Gastroesophageal sphincter (tissue), 4 donors: ENCODE measurements at regions not wholly inside any gene's neighbourhood (a gene's known extent, or its start where the extent isn't known, plus 50 kb on each side); places are given as distances from the start of the nearest gene placed in this dataset.

Experiments used
- ATAC-seq: fragments of 150-250 bp; one replicate; pipeline ENCODE4 v1.9.1; 2016; ENCODE audit warnings: mild to moderate bottlenecking, moderate library complexity
- H3K27ac ChIP-seq, 4 donors: fragments of 200-600 bp; sonication (generic) in 3 of 4; 1 replicate in 3 of 4; 2 replicates in 1 of 4; pipeline ENCODE4 v1.5.1; 2016 to 2019
- H3K27me3 ChIP-seq: fragments of 200-600 bp; sonication (generic); one replicate; pipeline ENCODE4 v1.5.1; 2019
- H3K36me3 ChIP-seq, 2 donors: fragments of 200-600 bp; sonication (generic); one replicate each; pipeline ENCODE4 v1.5.1; 2019; ENCODE audit warnings: control low read depth in 1 of 2
- H3K4me1 ChIP-seq, 3 donors: fragments of 200-600 bp; sonication (generic); 1 replicate in 2 of 3; 2 replicates in 1 of 3; pipeline ENCODE4 v1.5.1; 2016 to 2019; ENCODE audit warnings: control low read depth in 2 of 3
- H3K4me3 ChIP-seq, 2 donors: fragments of 200-600 bp; sonication (generic); one replicate each; pipeline ENCODE4 v1.5.1; 2019; ENCODE audit warnings: mild to moderate bottlenecking in 1 of 2, moderate library complexity in 1 of 2
- H3K9me3 ChIP-seq, 3 donors: fragments of 200-600 bp; sonication (generic); one replicate each; pipeline ENCODE4 v1.5.1; 2017 to 2019; ENCODE audit warnings: control low read depth in 2 of 3
- EP300 ChIP-seq: sonication (generic); formaldehyde crosslinking; IDR thresholded peaks from one replicate; pipeline ENCODE4 v1.6.1; 2017; ENCODE audit warnings: antibody characterized with exemption, mild to moderate bottlenecking
- POLR2A ChIP-seq, 2 donors: fragments of 450-650 bp; IDR thresholded peaks; one replicate each; pipeline ENCODE4 v1.6.1; 2017; ENCODE audit warnings: antibody characterized with exemption in 2 of 2, mild to moderate bottlenecking in 2 of 2, moderate library complexity in 1 of 2
- POLR2AphosphoS5 ChIP-seq: sonication (generic); formaldehyde crosslinking; IDR thresholded peaks from one replicate; pipeline ENCODE4 v1.6.1; 2017; ENCODE audit warnings: antibody characterized with exemption
- WGBS, 2 donors: methylation state at CpG; one replicate each; pipeline ENCODE4 v1.1.5; 2018; ENCODE audit warnings: low coverage in 1 of 2; 5-methylcytosine and 5-hydroxymethylcytosine counted together
- TF ChIP-seq, protein P1 (sequence below), 4 experiments: fragments of 200-600 bp in 2 of 4; fragments of 450-650 bp in 2 of 4; sonication (generic) in 1 of 4; IDR thresholded peaks; one replicate each; pipeline ENCODE4 v1.5.1; 2017 to 2019; ENCODE audit warnings: antibody characterized with exemption in 4 of 4, mild to moderate bottlenecking in 2 of 4, moderate library complexity in 2 of 4

DNA sequence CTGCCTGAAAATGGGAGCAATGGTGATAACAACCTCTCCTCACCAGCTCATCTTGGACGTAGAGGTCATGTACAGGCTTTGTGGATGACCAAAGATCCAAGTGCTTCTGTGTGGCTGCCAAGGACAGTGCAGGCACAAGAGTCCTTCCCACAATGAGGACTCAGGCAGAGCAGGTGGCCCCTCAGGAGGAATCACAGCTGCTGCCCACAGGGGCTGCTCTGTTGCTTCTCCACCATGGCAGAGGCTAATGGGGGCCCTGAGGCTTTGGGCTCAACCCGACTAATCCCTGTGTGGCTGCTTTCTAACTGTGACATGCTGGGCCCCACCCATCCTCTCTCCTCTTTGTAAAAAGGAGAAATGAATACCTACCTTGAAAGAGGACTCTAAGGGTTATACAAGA is 58.1 kb upstream of the MRPS22 start:
- Histone ChIP-seq H3K9me3 (no peaks in the 10 kb centered on the region), H3K36me3 (no peaks in the 10 kb centered on the region), H3K4me3 (no peak overlapping the region), H3K4me1 (no peaks in the 10 kb centered on the region), H3K27ac (no peak overlapping the region), H3K27me3 (no peaks in the 10 kb centered on the region)
- WGBS, 2 donors, result no CpG with 5 or more reads among the region's 2 CpGs
- TF ChIP-seq POLR2A (IDR thresholded peaks at IDR 0.05), result no peak
- TF ChIP-seq POLR2AphosphoS5, result no peak
- TF ChIP-seq EP300, result no peak
- TF ChIP-seq, protein P1, sequence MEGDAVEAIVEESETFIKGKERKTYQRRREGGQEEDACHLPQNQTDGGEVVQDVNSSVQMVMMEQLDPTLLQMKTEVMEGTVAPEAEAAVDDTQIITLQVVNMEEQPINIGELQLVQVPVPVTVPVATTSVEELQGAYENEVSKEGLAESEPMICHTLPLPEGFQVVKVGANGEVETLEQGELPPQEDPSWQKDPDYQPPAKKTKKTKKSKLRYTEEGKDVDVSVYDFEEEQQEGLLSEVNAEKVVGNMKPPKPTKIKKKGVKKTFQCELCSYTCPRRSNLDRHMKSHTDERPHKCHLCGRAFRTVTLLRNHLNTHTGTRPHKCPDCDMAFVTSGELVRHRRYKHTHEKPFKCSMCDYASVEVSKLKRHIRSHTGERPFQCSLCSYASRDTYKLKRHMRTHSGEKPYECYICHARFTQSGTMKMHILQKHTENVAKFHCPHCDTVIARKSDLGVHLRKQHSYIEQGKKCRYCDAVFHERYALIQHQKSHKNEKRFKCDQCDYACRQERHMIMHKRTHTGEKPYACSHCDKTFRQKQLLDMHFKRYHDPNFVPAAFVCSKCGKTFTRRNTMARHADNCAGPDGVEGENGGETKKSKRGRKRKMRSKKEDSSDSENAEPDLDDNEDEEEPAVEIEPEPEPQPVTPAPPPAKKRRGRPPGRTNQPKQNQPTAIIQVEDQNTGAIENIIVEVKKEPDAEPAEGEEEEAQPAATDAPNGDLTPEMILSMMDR (IDR thresholded peaks at IDR 0.05), result no peak
- ATAC-seq, result no peak

DNA sequence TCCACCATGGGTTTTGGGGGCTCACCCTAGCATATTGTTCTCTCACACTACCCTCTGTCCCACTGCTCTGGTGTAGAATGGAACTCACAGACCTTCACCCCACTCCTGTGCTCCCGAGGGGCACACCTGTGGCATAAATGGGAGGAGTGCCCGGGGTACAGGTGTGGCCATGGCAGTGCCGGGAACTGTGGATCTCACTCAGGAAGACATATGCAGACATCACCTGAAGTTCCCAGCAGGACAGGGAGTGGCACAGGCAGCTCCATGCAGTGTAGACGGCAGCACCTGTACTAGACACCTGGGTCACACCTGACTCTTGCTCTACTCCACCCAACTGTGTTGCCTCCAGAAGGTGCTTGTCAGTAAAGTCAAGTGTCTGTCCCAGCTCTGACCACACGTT is 57.6 kb upstream of the MRPS22 start:
- 67 to 100% methylated on average over 1 to 2 of the region's 5 CpGs for WGBS, 2 donors
- no peaks in the 10 kb centered on the region for H3K9me3 ChIP-seq
- no peak overlapping the region for H3K27ac ChIP-seq
- no peak overlapping the region for H3K4me3 ChIP-seq
- ATAC-seq, result no peak
- H3K4me1 ChIP-seq, result no peaks in the 10 kb centered on the region
- H3K36me3 ChIP-seq, result no peaks in the 10 kb centered on the region
- H3K27me3 ChIP-seq, result no peaks in the 10 kb centered on the region
- no peak for TF ChIP-seq POLR2A (IDR thresholded peaks at IDR 0.05)
- TF ChIP-seq, protein P1 (IDR thresholded peaks at IDR 0.05), result no peak
- TF ChIP-seq EP300, result no peak
- TF ChIP-seq POLR2AphosphoS5, result no peak

DNA sequence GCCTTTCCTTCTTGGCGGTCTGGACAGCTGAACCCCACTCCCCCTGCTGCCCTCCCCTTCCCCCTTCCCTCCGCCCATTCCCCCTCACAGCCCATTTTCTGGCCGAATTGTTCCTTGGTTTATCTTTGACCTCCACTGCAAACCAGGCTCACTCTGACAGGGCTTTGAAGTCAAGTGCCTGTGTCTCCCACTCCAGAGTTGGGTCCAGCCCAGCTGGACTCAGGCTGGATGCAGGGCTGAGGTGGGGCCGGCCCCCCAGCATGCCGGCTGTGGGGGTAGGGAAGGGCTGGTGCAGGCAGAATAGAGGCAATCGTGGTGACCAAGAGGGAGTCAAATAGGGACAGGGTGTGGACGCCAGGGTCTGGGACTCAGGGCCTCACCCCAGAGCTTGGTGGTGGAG is 57.0 kb upstream of the MRPS22 start:
- H3K36me3 ChIP-seq, result no peaks in the 10 kb centered on the region
- TF ChIP-seq POLR2A (IDR thresholded peaks at IDR 0.05) (no peak), EP300 (no peak), POLR2AphosphoS5 (no peak)
- TF ChIP-seq, protein P1 (IDR thresholded peaks at IDR 0.05), result no peak
- no peaks in the 10 kb centered on the region for H3K4me1 ChIP-seq
- no peak overlapping the region for H3K4me3 ChIP-seq
- 40 to 50% methylated on average over 1 to 3 of the region's 7 CpGs for WGBS, 2 donors
- no peak overlapping the region for H3K27ac ChIP-seq
- no peaks in the 10 kb centered on the region for H3K27me3 ChIP-seq
- no peak for ATAC-seq
- H3K9me3 ChIP-seq, result no peaks in the 10 kb centered on the region

DNA sequence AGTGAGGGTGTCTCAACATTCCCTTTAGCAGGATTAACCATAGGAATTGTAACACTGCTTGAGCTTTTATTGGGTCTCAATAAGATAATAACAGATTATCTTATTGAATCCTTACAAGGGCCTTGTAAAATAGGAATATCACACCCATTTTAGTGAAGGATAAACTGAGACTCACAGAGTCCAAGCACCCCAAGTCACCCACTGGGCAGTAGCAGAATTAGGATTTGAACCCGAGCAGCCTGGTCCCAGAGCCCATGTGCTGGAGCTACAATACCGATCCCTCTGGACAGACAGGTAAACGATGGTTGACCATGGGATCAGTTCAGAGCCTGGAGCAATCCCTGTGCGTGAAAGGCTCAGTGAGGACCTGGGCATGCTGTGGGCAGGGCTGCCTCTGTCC is 56.3 kb upstream of the MRPS22 start:
- no peak overlapping the region for H3K4me3 ChIP-seq
- H3K27me3 ChIP-seq, result no peaks in the 10 kb centered on the region
- H3K9me3 ChIP-seq, result no peaks in the 10 kb centered on the region
- ATAC-seq, result no peak
- no CpG with 5 or more reads among the region's 4 CpGs for WGBS, 2 donors
- no peaks in the 10 kb centered on the region for H3K36me3 ChIP-seq
- H3K27ac ChIP-seq, result no peak overlapping the region
- TF ChIP-seq EP300 (no peak), POLR2A (IDR thresholded peaks at IDR 0.05) (no peak), POLR2AphosphoS5 (no peak)
- TF ChIP-seq, protein P1 (IDR thresholded peaks at IDR 0.05), result no peak
- no peaks in the 10 kb centered on the region for H3K4me1 ChIP-seq

DNA sequence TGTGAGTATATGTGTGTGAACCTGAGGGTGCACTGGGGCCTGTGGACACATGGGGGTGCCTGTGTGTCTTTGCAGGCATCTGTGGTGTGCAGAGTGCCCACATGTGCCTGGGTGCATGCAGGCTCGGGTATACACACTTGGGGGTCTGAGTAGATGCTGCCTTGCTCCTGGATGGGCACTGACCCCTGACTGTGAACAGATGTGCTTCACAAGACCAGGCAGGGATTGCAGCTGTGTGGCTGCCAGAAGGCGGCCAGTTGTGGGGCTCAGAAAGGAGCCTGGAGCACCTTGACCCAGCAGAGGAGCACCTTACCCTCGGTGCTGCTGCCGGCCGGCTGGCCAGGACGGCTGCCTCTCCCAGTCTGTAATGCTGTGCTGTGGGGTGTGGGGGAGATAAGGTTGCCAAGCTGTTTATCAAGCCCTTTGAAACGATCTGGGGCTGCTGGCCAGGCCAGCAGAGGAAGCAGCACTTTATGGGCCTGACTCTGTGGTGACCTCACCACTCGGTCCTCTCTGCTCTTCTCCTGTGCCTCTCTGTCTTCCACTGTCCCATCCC is 55.5 kb upstream of the MRPS22 start:
- H3K36me3 ChIP-seq, result no peaks in the 10 kb centered on the region
- H3K4me1 ChIP-seq, result no peaks in the 10 kb centered on the region
- peak; percentile 16 for ATAC-seq
- 100% methylated on average over 1 of the region's 8 CpGs; no CpG with 5 or more reads in 1 of the 2 donors for WGBS, 2 donors
- H3K9me3 ChIP-seq, result no peaks in the 10 kb centered on the region
- H3K4me3 ChIP-seq, result no peak overlapping the region
- no peaks in the 10 kb centered on the region for H3K27me3 ChIP-seq
- H3K27ac ChIP-seq, result no peak overlapping the region
- TF ChIP-seq, protein P1 (IDR thresholded peaks at IDR 0.05), result no peak
- no peak for TF ChIP-seq EP300
- TF ChIP-seq POLR2AphosphoS5, result no peak
- no peak for TF ChIP-seq POLR2A (IDR thresholded peaks at IDR 0.05)
